HCT116 (cell line): ENCODE measurements at regions not wholly inside any gene's neighbourhood (a gene's known extent, or its start where the extent isn't known, plus 50 kb on each side); places are given as distances from the start of the nearest gene placed in this dataset.

ENCODE experiments used
- ATAC-seq: fragments of 200-7000 bp; cut with Tn5 transposase; 2 replicates; pipeline ENCODE4 v1.9.1; 2020; ENCODE audit warnings: mild to moderate bottlenecking, moderate library complexity
- BruUV-seq: library from RNA; stranded (reverse); fragments of 400-500 nt; replicated peaks from 2 replicates; lab custom pipeline; 2021; lab: Mats Ljungman, UMichigan
- CTCF ChIA-PET: fragments of 300-600 bp; sonication (Branson Sonifier 250); formaldehyde crosslinking; loops from one replicate; lab custom pipeline; 2021; ENCODE audit warnings: antibody characterized with exemption; lab: Charles Lee
- POLR2A ChIA-PET: fragments of 300-600, 350-600 bp; sonication (Branson Sonifier 250); formaldehyde crosslinking; loops from one replicate; lab custom pipeline; 2021; ENCODE audit warnings: antibody characterized with exemption; lab: Charles Lee
- RAD21 ChIA-PET, 2 experiments: fragments of 300-600 bp; sonication (Branson Sonifier 250); formaldehyde crosslinking; loops; one replicate each; lab custom pipeline; 2023; ENCODE audit warnings: low total read pairs in 2 of 2; ENCODE audit not compliant: uncharacterized antibody in 2 of 2, unreplicated experiment in 2 of 2, low non-redundant PET in 1 of 2; lab: Charles Lee
- DNase-seq: peaks from one replicate; pipeline ENCODE4 v3.0.0-alpha.2; 2010; ENCODE audit warnings: low read depth, low spot score
- H2AFZ ChIP-seq: fragments of 200-600 bp; shearing (Covaris generic), sonication (generic); 2 replicates; pipeline ENCODE4 v1.6.1; 2017; ENCODE audit warnings: low read depth, mixed run types, mixed read lengths, antibody characterized with exemption, low read length; ENCODE audit not compliant: poor library complexity, severe bottlenecking
- H3K27ac ChIP-seq: 2 replicates; pipeline ENCODE4 v1.5.1; 2012; ENCODE audit warnings: low read depth, low read length
- H3K27me3 ChIP-seq: fragments of 200-600 bp; sonication (generic); 2 replicates; pipeline ENCODE4 v1.6.1; 2016; ENCODE audit warnings: mixed run types, low read length, mixed read lengths; ENCODE audit not compliant: insufficient read depth
- H3K36me3 ChIP-seq, 2 experiments: fragments of 200-500 bp in 1 of 2; fragments of 200-600 bp in 1 of 2; sonication (Bioruptor generic) in 1 of 2; sonication (generic) in 1 of 2; 2 replicates each; pipeline versions ENCODE4 v1.5.1 to v1.6.1; 2014 to 2016; ENCODE audit warnings: low read length in 2 of 2, inconsistent platforms in 1 of 2, mixed read lengths in 1 of 2, mixed run types in 1 of 2; ENCODE audit not compliant: insufficient read depth in 2 of 2, control insufficient read depth in 1 of 2
- H3K4me1 ChIP-seq, 2 experiments: fragments of 200-600 bp in 1 of 2; sonication (generic) in 1 of 2; 2 replicates each; pipeline versions ENCODE4 v1.5.1 to v1.6.1; 2012 to 2017; ENCODE audit warnings: low read length in 2 of 2, inconsistent platforms in 1 of 2, mild to moderate bottlenecking in 1 of 2, mixed read lengths in 1 of 2, mixed run types in 1 of 2, moderate library complexity in 1 of 2; ENCODE audit not compliant: insufficient read depth in 2 of 2, control insufficient read depth in 1 of 2
- H3K4me2 ChIP-seq: fragments of 200-600 bp; sonication (generic); 2 replicates; pipeline ENCODE4 v1.6.1; 2017; ENCODE audit warnings: mixed run types, low read length, mixed read lengths
- H3K4me3 ChIP-seq, 2 experiments: fragments of 200-600 bp in 1 of 2; sonication (generic) in 1 of 2; replicated peaks in 1 of 2; 2 replicates each; pipeline ENCODE4 v1.5.1; 2011 to 2016; ENCODE audit warnings: low read length in 2 of 2, control low read depth in 1 of 2, low read depth in 1 of 2, mild to moderate bottlenecking in 1 of 2, mixed read lengths in 1 of 2, mixed run types in 1 of 2
- H3K79me2 ChIP-seq: fragments of 200-600 bp; sonication (generic); 2 replicates; pipeline ENCODE4 v1.6.1; 2017; ENCODE audit warnings: mild to moderate bottlenecking, mixed run types, low read length, moderate library complexity, mixed read lengths; ENCODE audit not compliant: insufficient read depth
- H3K9ac ChIP-seq: fragments of 200-600 bp; sonication (generic); 2 replicates; pipeline ENCODE4 v1.6.1; 2016; ENCODE audit warnings: low read length, mixed read lengths
- H3K9me2 ChIP-seq: fragments of 200-600 bp; sonication (generic), shearing (Covaris generic); 2 replicates; pipeline ENCODE4 v1.6.1; 2017; ENCODE audit warnings: mixed run types, mild to moderate bottlenecking, moderate library complexity; ENCODE audit not compliant: insufficient read depth
- H3K9me3 ChIP-seq, 2 experiments: fragments of 200-500 bp in 1 of 2; fragments of 200-600 bp in 1 of 2; sonication (Bioruptor generic) in 1 of 2; sonication (generic) in 1 of 2; 2 replicates each; pipeline ENCODE4 v1.6.1; 2014 to 2017; ENCODE audit warnings: low read length in 2 of 2, mixed read lengths in 2 of 2, inconsistent platforms in 1 of 2, low read depth in 1 of 2, mild to moderate bottlenecking in 1 of 2, mixed run types in 1 of 2, moderate library complexity in 1 of 2; ENCODE audit not compliant: control insufficient read depth in 1 of 2, insufficient read depth in 1 of 2
- H4K20me1 ChIP-seq: fragments of 200-600 bp; sonication (generic), shearing (Covaris generic); 2 replicates; pipeline ENCODE4 v1.6.1; 2017; ENCODE audit warnings: mixed run types, mild to moderate bottlenecking, moderate library complexity; ENCODE audit not compliant: insufficient read depth
- CTCF ChIP-seq, 3 experiments: fragments of 200-600 bp in 1 of 3; sonication (generic) in 1 of 3; IDR thresholded peaks in 2 of 3; conservative IDR thresholded peaks in 1 of 3; 2 replicates each; pipeline ENCODE4 v1.5.1; 2012 to 2017; ENCODE audit warnings: low read depth in 2 of 3, low read length in 2 of 3, antibody characterized with exemption in 1 of 3, borderline replicate concordance in 1 of 3, control low read depth in 1 of 3, mild to moderate bottlenecking in 1 of 3, mixed read lengths in 1 of 3, mixed run types in 1 of 3, moderate library complexity in 1 of 3; ENCODE audit not compliant: insufficient read depth in 1 of 3
- ELF1 ChIP-seq: IDR thresholded peaks from 2 replicates; pipeline ENCODE4 v1.6.1; 2012; ENCODE audit warnings: low read depth, borderline replicate concordance
- EZH2 ChIP-seq: fragments of 200-600 bp; sonication (generic); IDR thresholded peaks from 2 replicates; pipeline ENCODE4 v1.6.1; 2017; ENCODE audit warnings: antibody characterized with exemption, mixed run types
- FOSL1 ChIP-seq: IDR thresholded peaks from 2 replicates; pipeline ENCODE4 v1.6.1; 2012; ENCODE audit warnings: low read depth
- POLR2A ChIP-seq: IDR thresholded peaks from 2 replicates; pipeline ENCODE4 v1.7.0; 2011; ENCODE audit warnings: borderline replicate concordance; ENCODE audit not compliant: insufficient read depth, insufficient read length; ENCODE audit errors: extremely low read depth
- POLR2AphosphoS5 ChIP-seq: IDR thresholded peaks from 2 replicates; pipeline ENCODE4 v1.6.1; 2011; ENCODE audit warnings: mild to moderate bottlenecking, low read depth, low read length, moderate library complexity
- REST ChIP-seq: IDR thresholded peaks from 2 replicates; pipeline ENCODE4 v1.6.1; 2012; ENCODE audit warnings: low read depth
- SP1 ChIP-seq: IDR thresholded peaks from 2 replicates; pipeline ENCODE4 v1.6.1; 2012; ENCODE audit warnings: low read depth
- TCF7L2 ChIP-seq: IDR thresholded peaks from 2 replicates; pipeline ENCODE4 v1.7.0; 2011; ENCODE audit warnings: borderline replicate concordance, inconsistent platforms; ENCODE audit not compliant: insufficient read depth, insufficient read length; ENCODE audit errors: extremely low read depth
- YY1 ChIP-seq: IDR thresholded peaks from 2 replicates; pipeline ENCODE4 v1.6.1; 2011; ENCODE audit warnings: low read length, low read depth, moderate library complexity, mild to moderate bottlenecking; ENCODE audit not compliant: insufficient replicate concordance; ENCODE audit errors: extremely low read depth
- ZFX ChIP-seq: fragments of 450-650 bp; IDR thresholded peaks from 2 replicates; pipeline ENCODE4 v1.6.1; 2017
- ZNF274 ChIP-seq: fragments of 200-500 bp; sonication (Bioruptor generic); IDR thresholded peaks from 2 replicates; pipeline ENCODE4 v1.6.1; 2014; ENCODE audit warnings: mild to moderate bottlenecking, low read depth, low read length, inconsistent platforms
- intact Hi-C: fragments of 100-400 bp; cut with micrococcal nuclease; formaldehyde crosslinking; loops from 2 replicates; pipeline ENCODE4 v1.10.0; 2022
- TF ChIP-seq, protein P1 (sequence below): IDR thresholded peaks from 2 replicates; pipeline ENCODE4 v1.6.1; 2012

GRCh38 chr6:144882425-144882824, 597.3 kb downstream of the UTRN start (continued):
- no peak for TF ChIP-seq REST

GRCh38 chr6:144883915-144884314, 598.8 kb downstream of the UTRN start:
- H3K4me2 ChIP-seq, result no peak overlapping the region
- no TSS peak for BruUV-seq
- intact Hi-C loops, result no loop called here
- ChIA-PET POLR2A (no interaction called here), CTCF (no interaction called here), RAD21 (no interaction called here)
- H3K4me3 ChIP-seq, result no peak overlapping the region
- H3K27ac ChIP-seq, result no peak overlapping the region
- DNase-seq (no peak), ATAC-seq (no peak)
- H2AFZ ChIP-seq, result no peak overlapping the region
- H3K27me3 ChIP-seq, result no peaks in the 10 kb centered on the region
- peaks cover 4 to 34% of the 10 kb centered on the region in 2 experiments; a peak in 3 of 4 replicates for H3K4me1 ChIP-seq
- H3K79me2 ChIP-seq, result no peaks in the 10 kb centered on the region
- TF ChIP-seq FOSL1, result no peak
- no peak for TF ChIP-seq YY1
- no peak for TF ChIP-seq CTCF (IDR thresholded peaks at IDR 0.05 in 2 of 3, conservative IDR thresholded peaks at IDR 0.05 in 1 of 3; ENCODE audit: borderline replicate concordance in 1 of 3, insufficient read depth in 1 of 3, low read depth in 2 of 3, low read length in 2 of 3)
- TF ChIP-seq TCF7L2, result no peak
- TF ChIP-seq ELF1, result no peak
- TF ChIP-seq SP1, result no peak
- no peak for TF ChIP-seq ZNF274
- no peak for TF ChIP-seq ZFX
- no peak for TF ChIP-seq EZH2
- TF ChIP-seq POLR2A, result no peak
- TF ChIP-seq REST, result no peak
- TF ChIP-seq POLR2AphosphoS5, result no peak
- TF ChIP-seq, protein P1, sequence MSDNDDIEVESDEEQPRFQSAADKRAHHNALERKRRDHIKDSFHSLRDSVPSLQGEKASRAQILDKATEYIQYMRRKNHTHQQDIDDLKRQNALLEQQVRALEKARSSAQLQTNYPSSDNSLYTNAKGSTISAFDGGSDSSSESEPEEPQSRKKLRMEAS, result no peak
- no peaks in the 10 kb centered on the region for H3K9me3 ChIP-seq
- H3K9ac ChIP-seq, result no peak overlapping the region
- H3K9me2 ChIP-seq, result no peaks in the 10 kb centered on the region
- H3K36me3 ChIP-seq, result peaks cover 0 to 5% of the 10 kb centered on the region in 2 experiments; a peak in 1 of 4 replicates
- H4K20me1 ChIP-seq, result no peaks in the 10 kb centered on the region
